Activated CD8-positive, alpha-beta memory T cell treated with anti-CD3 and anti-CD28 coated beads for 1 hour (primary cell): ENCODE measurements at regions not wholly inside any gene's neighbourhood (a gene's known extent, or its start where the extent isn't known, plus 50 kb on each side); places are given as distances from the start of the nearest gene placed in this dataset.
"Not testable (repeated sequence)": the region's sequence is repeated elsewhere in the genome, so short reads cannot be mapped to it uniquely, and the experiment has no call there.

Experiments
- DNase-seq, 2 donors: peaks; one replicate each; pipeline ENCODE4 v3.0.0-alpha.2; 2020; ENCODE audit warnings: low read depth in 1 of 2; ENCODE audit errors: extremely low read depth in 1 of 2

DNA sequence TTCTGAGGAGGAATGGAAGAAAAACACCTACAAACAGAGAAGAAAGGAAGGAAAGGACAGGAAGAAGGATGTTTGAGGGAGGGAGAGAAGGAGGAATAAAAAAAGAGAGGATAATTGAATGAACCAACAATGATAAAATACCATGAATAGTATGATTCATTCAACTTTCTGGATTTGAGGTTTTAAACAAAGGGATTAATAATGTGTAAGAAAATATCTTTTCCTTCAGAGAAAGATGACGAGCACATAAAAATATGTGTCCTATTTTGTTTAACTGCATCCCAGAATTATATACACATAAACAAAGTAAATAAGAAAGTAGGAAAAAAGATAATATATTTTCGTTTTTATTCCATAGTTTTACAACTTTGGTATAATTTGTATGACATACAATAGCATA, 1380.4 kb downstream of the STIM2 start:
- no peak for DNase-seq

DNA sequence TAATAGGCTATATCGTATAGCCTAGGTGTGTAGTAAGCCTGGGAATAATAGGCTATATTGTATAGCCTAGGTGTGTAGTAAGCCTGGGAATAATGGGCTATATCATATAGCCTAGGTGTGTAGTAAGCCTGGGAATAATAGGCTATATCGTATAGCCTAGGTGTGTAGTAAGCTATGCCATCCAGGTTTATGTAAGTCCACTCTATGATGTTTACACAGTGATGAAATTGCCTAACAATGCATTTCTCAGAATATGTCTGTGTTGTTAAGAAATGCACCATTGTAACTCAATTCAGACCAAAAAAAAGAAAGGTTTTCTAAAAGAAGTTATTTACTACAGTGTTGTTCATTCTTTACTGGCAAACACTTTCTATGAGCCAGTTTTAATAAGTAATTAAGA, 1387.2 kb downstream of the STIM2 start:
- DNase-seq: no peak

DNA sequence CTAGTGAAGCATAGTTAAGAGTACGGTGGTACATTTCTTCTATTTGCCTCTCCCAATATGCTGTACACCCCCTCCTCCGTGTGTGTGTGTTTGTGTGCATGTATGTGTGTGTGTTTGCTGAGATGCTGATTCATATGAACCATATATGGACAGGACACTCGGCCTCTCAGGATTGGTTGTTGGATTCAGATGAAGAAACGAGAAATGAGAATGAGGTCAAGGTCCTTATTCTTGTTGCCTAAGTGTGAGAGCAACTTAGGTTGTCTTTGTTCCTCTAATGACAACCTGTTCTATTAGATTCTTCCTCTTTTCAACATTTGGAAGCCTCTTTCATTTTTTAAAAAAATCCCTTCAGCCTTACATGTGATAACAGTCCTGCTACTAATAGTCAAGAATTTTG, 1387.6 kb downstream of the STIM2 start:
- no peak for DNase-seq

DNA sequence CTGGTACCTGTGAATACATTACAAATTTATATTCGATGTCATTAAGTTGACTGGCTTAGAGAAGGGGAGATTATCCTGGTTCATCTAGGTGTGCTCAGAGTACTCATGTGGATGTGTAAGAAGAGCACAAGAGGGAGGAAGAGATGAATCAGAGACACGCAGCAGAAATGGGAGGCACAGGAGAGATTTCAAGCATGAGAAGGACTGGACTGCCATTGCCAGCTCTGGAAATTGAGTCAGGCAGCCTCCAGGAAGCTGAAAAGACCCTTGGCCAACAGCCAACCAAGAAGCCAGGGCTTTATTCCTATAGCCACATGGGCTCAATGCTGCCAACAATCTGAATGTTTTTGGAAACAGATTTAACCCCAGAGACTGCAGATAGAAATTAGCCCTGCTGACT, 1390.0 kb downstream of the STIM2 start:
- DNase-seq: no peak

DNA sequence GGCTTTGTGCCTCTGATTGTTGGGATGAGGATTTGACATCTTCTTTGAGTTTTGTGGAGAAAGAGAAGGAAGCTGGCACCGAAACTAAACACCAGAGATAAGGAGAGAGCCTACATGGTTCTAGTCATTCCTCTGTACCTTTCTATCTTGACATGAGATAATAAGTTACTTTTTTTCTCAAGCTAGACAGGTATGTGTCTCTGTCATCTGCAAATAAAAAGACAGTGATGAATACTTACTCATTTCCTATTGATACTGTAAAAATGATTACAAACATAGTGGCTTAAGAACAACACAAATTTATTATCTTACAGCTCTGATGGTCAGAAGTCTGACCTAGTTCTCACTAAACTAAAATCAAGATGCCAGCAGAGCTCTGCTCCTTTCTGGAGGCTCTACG, 1391.2 kb downstream of the STIM2 start:
- DNase-seq: no peak

DNA sequence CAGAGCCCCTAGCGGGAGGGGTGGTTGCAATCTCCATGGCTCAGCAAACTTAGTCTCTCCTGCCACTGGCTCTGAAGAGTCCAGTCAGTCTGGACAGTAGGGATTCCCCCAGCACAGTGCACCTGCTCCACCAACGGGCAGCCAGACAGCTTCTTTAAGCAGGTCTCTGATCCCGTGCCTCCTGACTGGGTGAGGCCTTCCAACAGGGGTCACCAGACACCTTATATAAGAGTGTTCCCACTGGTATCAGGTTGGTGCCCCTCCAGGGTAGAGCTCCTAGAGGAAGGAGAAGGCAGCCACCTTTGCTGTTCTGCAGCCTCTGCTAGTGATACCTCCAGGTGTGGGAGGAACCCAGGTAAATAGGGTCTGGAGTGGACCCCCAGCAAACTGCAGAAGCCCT, 1393.4 kb downstream of the STIM2 start:
- DNase-seq: no peak

DNA sequence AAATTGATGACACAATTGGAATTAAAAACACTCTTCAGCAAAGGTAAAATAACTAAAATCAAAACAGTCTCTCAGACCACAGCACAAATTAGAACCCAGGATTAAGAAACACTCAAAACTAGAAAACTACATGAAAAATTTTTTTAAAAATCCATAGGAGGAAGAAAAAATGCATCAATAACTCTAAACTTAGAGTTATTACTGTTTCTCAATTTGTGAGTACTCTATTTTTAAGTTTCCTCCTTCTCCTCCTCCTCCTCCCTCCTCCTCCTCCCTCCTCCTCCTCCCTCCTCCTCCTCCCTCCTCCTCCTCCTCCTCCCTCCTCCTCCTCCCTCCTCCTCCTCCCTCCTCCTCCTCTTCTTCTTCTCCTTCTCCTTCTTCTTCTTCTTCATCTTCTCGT, 1395.7 kb downstream of the STIM2 start:
- DNase-seq: no peak

DNA sequence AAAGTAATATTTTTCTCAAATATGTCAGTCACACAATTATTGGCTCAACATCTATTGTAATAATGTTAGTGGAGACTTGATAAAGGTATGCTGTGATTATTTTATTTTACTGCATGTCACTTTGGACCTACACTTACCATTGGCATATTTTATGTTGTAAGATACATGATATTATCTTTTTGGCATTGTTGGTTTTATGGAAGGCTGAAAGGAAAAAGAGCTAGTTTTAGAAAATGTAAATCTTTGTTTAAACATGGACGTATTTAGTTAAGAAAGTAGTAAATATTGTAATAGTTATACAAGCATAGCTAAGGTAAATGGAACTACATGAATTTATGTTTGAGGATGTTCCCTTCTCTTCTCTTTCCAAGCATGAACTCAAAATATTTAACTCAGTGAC, 1399.3 kb downstream of the STIM2 start:
- no peak for DNase-seq

DNA sequence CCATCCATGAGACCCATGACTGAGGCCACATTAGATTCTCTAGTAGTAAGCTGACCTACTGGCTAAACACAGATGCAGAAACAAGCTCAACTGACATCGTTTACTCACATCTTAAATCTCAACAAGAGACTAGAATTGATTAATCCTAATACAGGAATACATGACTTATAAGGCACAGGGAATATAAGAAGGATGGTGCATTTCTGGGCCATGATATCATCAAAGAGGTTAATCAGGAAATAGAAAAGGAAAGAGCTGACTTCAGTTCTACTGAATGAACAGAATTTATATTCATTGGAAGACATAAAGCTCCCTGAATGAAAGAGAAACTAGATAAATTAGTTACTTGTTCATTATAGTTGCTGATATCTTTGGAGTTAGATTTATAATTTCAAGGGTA, 1406.5 kb downstream of the STIM2 start:
- no peak for DNase-seq

DNA sequence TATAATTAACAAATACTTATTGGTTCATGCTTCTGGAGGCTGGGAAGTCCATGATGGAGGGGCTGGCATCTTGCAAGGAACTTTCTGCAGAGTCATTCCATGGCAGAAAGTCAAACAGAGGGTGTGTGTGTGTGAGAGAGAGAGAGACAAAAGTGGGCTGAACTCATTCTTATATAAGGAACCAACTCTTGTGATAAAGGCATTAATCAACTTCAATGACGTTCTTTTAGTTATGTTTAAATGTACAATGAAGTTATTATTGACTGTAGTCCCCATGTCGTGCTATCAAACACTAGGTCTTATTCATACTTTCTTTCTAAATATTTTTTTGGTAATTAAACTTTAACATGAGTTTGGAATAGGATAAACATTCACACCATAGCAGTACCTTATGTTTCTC, 1408.8 kb downstream of the STIM2 start:
- DNase-seq: no peak

DNA sequence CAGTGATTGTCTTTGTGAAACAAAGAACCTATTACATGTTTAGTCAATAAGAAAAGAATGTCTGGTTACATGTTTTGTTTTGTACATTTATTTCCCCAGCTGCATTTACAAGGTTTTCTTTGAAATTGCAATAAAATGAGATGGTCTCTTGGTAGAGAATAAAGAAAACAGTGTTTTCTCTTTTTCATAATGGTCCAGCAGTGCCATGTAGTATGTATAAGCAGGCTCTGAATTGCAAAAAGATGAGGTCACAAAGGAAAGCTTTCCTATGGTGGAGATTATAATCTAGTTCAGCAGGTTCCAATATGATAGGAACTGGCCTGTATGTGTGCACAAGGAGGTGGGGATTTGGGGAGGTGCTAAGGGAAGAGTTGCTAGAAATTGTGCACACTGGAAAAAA, 1417.3 kb downstream of the STIM2 start:
- no peak for DNase-seq

DNA sequence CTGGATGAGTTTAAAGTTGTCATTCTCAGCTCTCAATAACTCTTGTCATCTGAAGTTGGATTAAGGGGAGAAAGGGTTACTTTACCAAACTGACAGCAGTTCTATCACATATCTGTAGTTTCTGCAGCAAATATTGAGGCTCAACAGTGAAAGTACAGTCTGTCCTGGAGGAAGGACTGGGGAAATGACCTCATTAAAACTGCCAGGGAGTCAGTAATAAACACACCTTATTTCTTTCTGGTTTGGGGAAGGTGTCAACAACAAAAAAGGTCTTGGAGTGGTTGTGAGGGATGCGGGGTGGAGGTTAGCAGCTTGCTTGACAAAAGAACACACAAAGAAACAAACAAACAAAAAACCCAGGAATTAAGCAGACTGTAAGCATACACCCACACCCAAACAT, 1418.0 kb downstream of the STIM2 start:
- no peak for DNase-seq

DNA sequence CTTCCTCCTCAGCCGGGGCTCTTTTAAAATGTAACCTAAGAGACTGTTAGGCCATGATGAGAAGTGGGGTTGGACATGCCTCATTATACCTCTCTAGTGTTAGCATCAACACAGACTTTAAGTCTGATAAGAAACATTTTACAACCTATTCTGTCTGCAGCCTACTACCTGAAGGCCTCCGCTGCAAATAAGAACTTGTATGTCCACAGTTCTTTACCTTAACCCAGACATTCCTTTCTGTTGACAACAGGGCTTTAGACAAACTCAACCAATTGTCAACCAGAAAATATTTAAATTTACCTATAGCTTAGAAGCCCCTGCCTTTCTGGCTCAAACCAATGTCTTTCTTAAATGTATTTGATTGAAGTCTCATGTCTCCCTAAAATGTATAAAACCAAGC, 1418.6 kb downstream of the STIM2 start:
- no peak for DNase-seq

DNA sequence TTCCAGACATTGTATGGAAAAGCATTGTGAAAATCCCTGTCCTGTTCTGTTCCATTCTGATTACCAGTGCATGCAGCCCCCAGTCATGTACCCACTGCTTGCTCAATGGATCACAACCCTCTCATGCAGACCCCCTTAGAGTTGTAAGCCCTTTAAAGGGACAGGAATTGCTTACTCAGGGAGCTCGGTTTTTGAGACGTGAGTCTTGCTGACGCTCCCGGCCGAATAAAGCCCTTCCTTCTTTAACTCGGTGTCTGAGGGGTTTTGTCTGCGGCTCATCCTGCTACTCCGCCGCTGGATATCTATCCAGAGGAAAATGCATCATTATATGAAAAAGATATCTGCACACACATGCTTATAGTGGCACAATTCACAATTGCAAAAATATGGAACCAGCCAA, 1425.6 kb downstream of the STIM2 start:
- DNase-seq: not testable (repeated sequence)

DNA sequence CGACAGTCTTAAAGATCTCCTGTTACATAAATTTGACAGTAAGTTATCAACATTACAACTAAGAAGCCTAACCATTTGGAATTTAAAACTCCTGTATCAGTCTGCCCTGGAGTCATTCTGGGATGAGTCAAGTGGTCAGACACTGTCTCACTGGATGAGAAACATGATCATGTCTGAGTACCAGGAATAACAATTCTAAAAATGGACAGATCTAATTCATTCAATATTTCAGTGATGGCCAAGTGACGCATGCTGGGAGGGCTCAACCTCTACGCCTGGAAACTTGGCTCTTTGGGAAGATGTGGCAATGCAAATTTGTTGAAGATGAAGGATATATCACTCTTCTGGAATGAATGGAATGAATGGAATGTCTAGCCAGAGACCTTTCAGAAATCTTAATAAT, 1427.2 kb downstream of the STIM2 start:
- no peak for DNase-seq

DNA sequence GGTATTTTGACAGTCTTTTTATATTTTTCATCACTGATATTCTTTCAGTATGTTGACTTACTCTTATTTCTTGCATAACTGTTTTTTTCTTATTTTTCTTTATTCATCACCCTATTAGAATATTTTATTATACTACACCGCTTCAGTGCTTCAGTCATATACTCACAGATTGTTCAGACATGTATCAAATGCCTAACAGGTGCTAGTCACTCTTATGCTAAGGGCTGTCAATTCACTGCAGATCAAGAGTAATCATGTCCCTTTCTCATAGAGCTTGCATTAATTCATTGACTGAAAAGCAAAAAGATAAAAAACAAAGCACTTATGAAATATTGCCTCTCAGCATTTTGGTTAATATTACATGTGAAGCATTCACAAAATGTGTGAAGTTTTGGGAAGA, 1435.6 kb downstream of the STIM2 start:
- no peak for DNase-seq

DNA sequence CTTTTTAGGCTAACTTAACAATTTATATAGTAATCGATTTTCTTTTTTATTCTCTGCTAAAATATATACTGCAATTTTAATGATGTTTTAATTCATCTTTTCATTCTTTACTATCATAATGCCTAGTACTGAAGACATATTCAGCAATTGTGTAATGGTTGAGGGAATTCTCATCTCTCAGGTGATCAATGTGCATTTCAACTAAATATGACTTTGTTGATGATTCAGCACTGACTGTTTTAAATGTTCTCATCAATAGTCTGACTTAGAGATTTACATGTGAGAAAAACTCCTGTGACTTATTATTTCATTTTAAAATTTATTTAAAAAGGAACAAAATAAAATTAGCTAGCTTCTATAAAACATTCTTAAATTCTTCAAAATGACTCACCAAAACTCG, 1450.3 kb downstream of the STIM2 start:
- no peak for DNase-seq

DNA sequence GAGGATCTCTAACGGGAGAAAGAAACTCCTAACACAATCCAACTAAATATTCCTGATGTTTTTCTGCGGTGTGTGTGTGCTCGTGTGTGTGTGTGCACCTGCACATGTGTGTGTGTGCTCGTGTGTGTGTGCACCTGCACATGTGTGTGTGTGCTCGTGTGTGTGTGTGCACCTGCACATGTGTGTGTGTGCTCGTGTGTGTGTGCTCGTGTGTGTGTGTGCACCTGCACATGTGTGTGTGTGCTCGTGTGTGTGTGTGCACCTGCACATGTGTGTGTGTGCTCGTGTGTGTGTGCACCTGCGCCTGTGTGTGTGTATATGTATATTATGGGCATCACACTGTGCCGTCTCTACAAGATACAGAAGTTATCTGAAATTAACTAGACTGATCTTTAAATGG, 1451.9 kb downstream of the STIM2 start:
- not testable (repeated sequence) for DNase-seq

DNA sequence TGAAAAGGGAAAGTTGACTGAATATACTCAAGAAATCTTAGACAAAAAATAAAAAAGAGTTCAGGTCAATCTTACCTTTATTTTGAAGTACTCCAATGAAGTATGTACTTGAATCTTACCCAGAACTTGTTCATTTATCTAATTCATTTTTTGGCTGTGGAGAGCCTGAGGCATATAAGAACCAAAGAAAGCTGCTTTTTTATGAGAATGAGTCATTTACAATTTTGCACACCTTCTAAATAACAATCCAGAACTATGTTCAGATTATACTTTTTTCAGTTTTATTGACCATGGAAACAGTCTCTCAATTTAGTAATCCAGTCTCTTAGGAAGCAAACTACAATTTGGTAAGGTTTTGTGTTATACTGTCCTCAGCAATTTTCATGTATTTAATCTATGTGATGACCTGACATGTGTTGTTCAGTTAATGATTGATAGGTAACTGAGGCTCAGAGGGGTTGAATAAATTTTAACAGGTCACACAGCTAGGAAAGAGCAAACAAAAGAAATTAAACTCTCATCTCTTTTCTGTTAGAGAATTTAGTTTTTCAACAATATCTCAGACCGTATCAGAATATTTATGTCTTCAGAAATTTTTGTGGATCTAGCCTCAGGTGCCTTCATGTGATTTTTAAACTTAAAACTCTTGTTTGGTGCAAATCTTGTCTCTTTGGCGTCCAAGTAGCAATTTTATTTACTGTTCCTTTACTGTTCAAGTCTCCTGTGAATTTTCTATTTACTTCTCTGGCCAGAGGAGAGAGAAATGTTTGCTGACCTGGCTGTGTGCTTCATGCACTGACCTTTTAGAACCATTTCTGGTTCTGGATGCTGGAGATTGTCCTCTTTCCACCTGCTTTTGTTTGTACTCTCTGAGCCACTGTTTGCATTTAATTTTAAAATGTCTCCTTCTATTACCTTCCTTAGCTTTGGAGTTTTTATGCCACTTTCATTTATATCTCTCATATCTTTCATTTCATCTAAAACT, 1453.4 kb downstream of the STIM2 start:
- DNase-seq: no peak

DNA sequence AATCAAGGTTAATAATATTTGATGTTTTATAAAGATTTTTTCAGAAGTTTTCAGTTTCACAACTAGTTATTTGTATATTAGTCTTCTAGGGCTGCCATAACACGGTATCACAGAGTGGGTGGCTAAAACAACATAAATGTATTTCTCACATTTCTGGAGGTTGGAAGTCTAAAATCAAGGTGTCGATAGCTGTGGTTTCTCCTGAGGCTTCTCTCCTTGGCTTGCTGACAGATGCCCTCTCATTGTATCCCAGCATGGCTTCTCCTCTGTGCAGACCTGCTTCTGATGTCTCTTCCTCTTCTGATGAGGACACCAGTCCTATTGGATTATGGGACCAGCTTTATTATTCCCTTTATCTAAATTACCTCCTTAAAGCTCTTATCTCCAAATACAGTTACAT, 1456.6 kb downstream of the STIM2 start:
- no peak for DNase-seq

DNA sequence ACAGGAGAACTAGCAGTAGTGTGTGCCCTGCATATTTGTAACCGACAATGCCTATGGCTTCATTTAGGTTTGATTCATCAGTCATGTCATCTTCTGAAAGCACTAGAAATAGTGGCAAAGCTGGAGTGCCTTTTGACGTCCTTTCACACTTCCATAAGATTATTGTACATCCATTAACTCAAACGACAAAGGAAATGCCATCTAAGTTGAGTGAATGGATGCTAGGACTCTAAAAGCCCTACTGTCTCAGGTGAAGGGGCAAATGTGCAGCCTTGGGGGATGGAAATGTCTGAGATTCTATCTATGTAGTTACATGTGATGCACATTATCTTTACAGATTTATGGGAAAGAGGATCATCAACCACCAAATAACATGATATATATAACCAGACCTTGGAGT, 1473.6 kb downstream of the STIM2 start:
- DNase-seq: no peak

DNA sequence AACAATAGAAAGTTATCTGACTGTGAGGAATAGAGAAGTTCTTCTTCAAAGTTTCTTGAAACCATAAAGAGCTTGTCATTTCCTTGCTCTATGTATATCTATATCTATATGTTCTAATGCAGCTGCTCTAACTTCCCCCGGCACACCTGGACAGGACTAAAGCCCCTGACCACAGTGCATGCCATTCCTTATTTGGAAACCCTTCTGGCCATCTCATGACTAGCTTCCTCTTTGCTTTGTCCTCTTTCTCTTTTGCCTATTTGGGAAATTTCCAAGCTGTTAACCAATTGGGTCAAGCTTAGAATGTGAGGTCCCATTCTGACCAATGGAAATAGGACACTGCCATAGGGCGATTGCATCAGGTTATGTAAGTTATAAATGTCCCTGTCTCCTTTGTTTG, 1481.1 kb downstream of the STIM2 start:
- DNase-seq: no peak

DNA sequence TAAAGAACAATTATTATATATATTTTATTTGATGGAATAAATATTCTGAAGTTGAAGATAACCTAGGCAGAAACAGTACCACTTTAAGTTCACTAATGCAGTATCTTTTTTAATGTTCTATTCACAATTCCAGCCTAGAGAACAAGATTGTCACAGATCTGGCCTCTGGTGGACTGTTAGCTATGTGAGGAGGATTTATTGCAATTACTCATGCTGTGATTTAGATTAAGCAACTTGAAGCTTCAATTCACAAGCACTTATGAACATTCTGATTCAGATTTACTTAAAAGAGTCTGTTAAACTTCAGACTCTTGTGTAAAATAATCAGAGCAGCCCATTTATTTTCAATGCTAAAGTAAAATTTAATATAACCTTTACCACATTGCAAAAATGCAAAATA, 1489.8 kb downstream of the STIM2 start:
- no peak for DNase-seq
